GM12891 (cell line): ENCODE measurements at regions not wholly inside any gene's neighbourhood (a gene's known extent, or its start where the extent isn't known, plus 50 kb on each side); places are given as distances from the start of the nearest gene placed in this dataset.

Experiments
- POLR2A ChIP-seq: IDR thresholded peaks from 2 replicates; pipeline ENCODE4 v1.6.1; 2011; ENCODE audit warnings: low read depth, low read length, control low read depth
- POLR2AphosphoS5 ChIP-seq: IDR thresholded peaks from 2 replicates; pipeline ENCODE4 v1.6.1; 2011; ENCODE audit warnings: low read depth, low read length, control low read depth
- POU2F2 ChIP-seq: IDR thresholded peaks from 2 replicates; pipeline ENCODE4 v1.6.1; 2011; ENCODE audit warnings: low read depth, mild to moderate bottlenecking, control low read depth, low read length, moderate library complexity
- SPI1 ChIP-seq: IDR thresholded peaks from 2 replicates; pipeline ENCODE4 v1.6.1; 2011; ENCODE audit warnings: low read depth, low read length, control low read depth
- TAF1 ChIP-seq: IDR thresholded peaks from 2 replicates; pipeline ENCODE4 v1.6.1; 2011; ENCODE audit warnings: low read depth, low read length, control low read depth

DNA sequence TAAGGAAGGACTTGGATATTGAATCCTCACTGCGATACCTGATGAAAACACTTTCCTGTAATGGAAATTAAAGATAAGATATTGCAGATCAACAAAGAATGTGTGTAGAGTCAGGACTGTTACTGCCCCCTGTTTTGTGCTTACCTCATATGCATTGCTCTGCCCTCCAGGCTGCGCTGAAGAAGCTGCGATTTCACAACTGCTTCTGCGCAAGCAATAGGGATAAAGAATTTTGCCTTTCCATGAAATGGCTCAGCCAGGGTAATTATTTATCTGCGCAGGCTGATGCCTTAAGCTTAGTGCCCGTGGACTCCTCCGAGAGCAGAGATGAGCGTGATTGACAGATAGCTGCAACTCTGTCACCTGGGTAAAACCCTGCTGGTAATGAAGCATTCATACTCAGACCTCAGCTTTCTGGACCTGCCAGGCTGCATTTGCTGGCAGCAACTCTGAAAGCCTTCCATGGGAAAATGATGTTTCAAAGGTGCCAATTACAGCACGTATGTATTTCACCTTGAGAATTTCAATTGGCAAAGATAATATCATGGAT, 370.6 kb downstream of the SAMD5 start:
- TF ChIP-seq POLR2AphosphoS5 (no peak), POLR2A (no peak), TAF1 (no peak), POU2F2 (no peak), SPI1 (no peak)
